ENCODE measurements at regions not wholly inside any gene's neighbourhood (a gene's known extent, or its start where the extent isn't known, plus 50 kb on each side); places are given as distances from the start of the nearest gene placed in this dataset.

DNA sequence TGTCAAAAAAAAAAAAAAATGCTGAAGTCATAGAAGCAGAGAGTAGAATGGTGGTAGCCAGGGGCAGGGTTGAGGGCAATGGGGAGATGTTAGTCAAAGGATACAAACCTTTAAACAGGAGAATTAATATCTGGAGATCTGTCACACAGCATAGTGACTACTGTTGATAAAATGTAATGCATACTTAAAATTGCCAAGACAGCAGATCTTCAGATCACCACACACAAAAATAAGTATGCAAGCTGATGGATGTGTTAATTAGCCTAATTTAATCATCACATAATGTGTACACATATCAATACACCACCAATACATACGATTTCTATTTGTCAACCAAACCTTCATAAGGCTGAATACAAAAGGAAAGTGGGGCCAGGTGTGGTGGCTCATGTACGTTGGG, 83.5 kb upstream of the PHACTR3 start:
- Histone ChIP-seq H3K36me3 (no peaks in the 10 kb centered on the region), H3K9me3 (no peaks in the 10 kb centered on the region), H3K4me1 (no peaks in the 10 kb centered on the region), H3K27me3 (no peaks in the 10 kb centered on the region), H3K4me3 (no peak overlapping the region), H3K27ac (no peak overlapping the region)
- DNase-seq (ENCODE audit: extremely low spot score in 2 of 2) = no peak
- intact Hi-C loops (cut with DNase I) = no loop called here
- TF ChIP-seq POLR2A (IDR thresholded peaks at IDR 0.05) (no peak), POLR2AphosphoS5 (IDR thresholded peaks at IDR 0.05; ENCODE audit: insufficient read depth in 1 of 2, low read depth in 1 of 2) (no peak)
- TF ChIP-seq, protein P1, sequence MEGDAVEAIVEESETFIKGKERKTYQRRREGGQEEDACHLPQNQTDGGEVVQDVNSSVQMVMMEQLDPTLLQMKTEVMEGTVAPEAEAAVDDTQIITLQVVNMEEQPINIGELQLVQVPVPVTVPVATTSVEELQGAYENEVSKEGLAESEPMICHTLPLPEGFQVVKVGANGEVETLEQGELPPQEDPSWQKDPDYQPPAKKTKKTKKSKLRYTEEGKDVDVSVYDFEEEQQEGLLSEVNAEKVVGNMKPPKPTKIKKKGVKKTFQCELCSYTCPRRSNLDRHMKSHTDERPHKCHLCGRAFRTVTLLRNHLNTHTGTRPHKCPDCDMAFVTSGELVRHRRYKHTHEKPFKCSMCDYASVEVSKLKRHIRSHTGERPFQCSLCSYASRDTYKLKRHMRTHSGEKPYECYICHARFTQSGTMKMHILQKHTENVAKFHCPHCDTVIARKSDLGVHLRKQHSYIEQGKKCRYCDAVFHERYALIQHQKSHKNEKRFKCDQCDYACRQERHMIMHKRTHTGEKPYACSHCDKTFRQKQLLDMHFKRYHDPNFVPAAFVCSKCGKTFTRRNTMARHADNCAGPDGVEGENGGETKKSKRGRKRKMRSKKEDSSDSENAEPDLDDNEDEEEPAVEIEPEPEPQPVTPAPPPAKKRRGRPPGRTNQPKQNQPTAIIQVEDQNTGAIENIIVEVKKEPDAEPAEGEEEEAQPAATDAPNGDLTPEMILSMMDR (IDR thresholded peaks at IDR 0.05) = no peak

DNA sequence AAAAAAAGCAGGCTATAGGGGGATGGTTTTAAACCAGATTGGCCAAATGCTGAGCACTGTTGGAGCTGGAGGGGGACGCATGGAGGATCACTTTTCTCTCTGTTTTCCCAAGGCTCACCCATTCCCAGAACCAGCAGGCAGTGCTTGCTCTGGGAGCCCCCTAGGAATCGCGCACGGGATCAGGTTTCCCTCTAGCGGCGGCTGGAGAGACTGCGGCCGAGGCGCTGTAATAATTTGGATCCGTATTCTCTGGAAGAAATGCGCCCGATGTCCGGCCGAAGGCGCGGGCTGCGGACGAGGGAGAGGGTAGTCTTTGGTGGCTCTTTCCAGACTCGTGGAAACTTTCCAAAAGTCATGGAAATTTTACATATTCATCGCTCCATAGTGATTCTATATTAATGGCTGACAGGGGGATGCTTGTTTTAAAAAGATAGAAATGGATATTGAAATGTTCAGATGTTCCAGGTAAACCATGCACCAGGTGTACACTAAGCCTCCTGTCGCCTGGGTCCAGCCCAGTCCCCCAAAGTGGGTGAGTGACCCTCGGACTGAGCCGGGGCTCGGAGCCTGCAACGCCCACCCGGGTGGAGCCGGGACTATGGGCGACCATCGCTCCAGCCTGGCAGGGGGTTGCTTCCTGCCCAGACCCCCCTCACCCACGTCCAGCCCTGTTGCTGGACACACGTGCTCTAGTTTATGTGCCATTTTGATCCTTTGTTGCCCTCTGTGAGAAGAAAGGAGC, 78.7 kb upstream of the PHACTR3 start:
- TF ChIP-seq, protein P1 (IDR thresholded peaks at IDR 0.05) = peak in 2 of 3 experiments; percentile 29 to 75
- TF ChIP-seq POLR2AphosphoS5 (IDR thresholded peaks at IDR 0.05; ENCODE audit: insufficient read depth in 1 of 2, low read depth in 1 of 2) (no peak), POLR2A (IDR thresholded peaks at IDR 0.05) (no peak)
- Histone ChIP-seq H3K27ac (no peak overlapping the region), H3K27me3 (no peaks in the 10 kb centered on the region), H3K4me3 (no peak overlapping the region), H3K4me1 (no peaks in the 10 kb centered on the region), H3K9me3 (no peaks in the 10 kb centered on the region), H3K36me3 (no peaks in the 10 kb centered on the region)
- intact Hi-C loops (cut with DNase I) = no loop called here
- no peak for DNase-seq (ENCODE audit: extremely low spot score in 2 of 2)

GRCh38 chr20:59526242-59527225, 77.8 kb upstream of the PHACTR3 start:
- Histone ChIP-seq H3K36me3 (no peaks in the 10 kb centered on the region), H3K4me3 (no peak overlapping the region), H3K27me3 (no peaks in the 10 kb centered on the region), H3K9me3 (no peaks in the 10 kb centered on the region), H3K27ac (no peak overlapping the region), H3K4me1 (no peaks in the 10 kb centered on the region)
- TF ChIP-seq, protein P1 (IDR thresholded peaks at IDR 0.05) = no peak
- TF ChIP-seq POLR2AphosphoS5 (IDR thresholded peaks at IDR 0.05; ENCODE audit: insufficient read depth in 1 of 2, low read depth in 1 of 2) = no peak
- intact Hi-C loops (cut with DNase I) = no loop called here
- no peak for DNase-seq (ENCODE audit: extremely low spot score in 2 of 2)

GRCh38 chr20:59530782-59531181, 73.6 kb upstream of the PHACTR3 start:
- Histone ChIP-seq H3K36me3 (no peaks in the 10 kb centered on the region), H3K4me1 (no peaks in the 10 kb centered on the region), H3K9me3 (no peaks in the 10 kb centered on the region), H3K27me3 (no peaks in the 10 kb centered on the region), H3K4me3 (no peak overlapping the region), H3K27ac (no peak overlapping the region)
- TF ChIP-seq, protein P1 (IDR thresholded peaks at IDR 0.05) = no peak
- TF ChIP-seq POLR2AphosphoS5 (IDR thresholded peaks at IDR 0.05; ENCODE audit: insufficient read depth in 1 of 2, low read depth in 1 of 2) (no peak), POLR2A (IDR thresholded peaks at IDR 0.05) (no peak)
- intact Hi-C loops (cut with DNase I) = no loop called here
- DNase-seq (ENCODE audit: extremely low spot score in 2 of 2) = no peak

Data from vagina (tissue), 2 donors.